G401 (cell line): ENCODE measurements at regions not wholly inside any gene's neighbourhood (a gene's known extent, or its start where the extent isn't known, plus 50 kb on each side); places are given as distances from the start of the nearest gene placed in this dataset.

Experiments used
- DNase-seq: peaks from one replicate; pipeline ENCODE4 v3.0.0-alpha.2; 2015; ENCODE audit warnings: low spot score
- in situ Hi-C: cut with HindIII; loops from 2 replicates; pipeline ENCODE4 v1.10.0; 2016; ENCODE audit warnings: low sequenced_read_pairs, mixed read lengths

DNA sequence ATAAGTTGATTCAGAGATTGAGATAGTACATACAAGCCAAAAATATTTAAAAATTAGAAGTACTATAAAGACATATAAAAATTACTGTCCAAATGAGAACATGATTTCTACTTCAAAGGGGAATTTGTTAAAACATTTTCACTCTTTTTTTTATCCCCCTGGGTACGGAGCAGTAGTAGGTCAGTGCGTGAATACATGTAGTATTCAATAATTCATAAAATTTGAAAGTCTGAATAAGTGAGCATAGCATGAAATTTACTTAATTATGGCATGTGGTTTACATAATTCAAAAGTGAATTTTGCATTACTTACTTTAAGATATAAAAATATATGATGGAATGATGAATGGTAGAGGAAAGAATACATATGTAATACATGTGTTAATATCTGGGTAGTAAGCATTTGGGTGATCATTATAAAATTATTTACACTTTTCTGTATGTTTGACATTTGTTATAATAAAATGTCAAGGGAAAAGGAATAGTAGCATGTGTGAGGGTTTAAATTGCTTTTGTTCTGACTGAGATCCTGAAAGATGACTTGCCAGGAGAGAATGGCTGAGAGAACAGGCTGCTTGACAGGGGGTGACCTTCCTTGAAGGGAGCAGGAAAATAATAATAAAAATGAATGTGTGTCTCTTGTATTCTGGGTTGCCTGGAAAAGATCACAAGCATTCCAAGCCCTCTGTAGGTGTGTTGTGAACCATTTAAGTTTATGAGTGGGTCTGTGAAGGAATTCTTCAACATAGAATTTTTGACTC is 1178.8 kb downstream of the ZPLD1 start:
- in situ Hi-C loops: no loop called here
- no peak for DNase-seq

DNA sequence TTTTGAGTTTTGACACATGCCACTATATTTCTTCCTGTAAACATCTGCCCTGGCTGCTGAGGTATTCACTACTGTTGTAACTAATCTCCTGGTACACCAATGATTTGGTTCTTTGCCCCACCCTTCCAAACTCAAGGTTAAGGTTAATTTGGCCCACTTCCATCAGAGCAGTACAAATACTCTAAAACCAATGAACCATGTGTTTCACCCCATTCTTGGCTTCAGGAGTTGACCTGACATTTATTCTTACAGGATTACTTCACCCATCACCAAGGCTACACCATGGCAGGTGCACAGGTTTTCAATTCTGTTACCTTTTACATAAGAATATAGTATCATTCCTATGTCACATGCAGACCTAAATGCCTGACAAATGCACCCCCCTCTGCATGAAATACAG is 1179.9 kb downstream of the ZPLD1 start:
- no peak for DNase-seq
- in situ Hi-C loops: no loop called here

DNA sequence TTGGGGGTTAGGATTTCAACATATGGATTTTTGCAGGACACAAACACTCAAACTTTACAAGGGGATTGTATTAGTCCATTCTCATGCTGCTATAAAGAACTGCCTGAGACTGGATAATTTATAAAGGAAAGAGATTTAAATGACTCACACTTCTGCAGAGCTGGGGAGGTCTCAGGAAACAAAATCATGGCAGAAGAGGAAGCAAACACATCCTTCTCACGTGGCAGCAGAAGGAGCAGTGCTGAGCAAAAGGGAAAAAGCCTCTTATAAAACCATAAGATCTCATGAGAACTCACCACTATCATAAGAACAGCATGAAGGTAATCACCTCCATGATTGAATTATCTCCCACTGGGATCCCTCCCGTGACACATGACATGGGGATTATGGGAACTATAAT is 1183.1 kb downstream of the ZPLD1 start:
- DNase-seq: no peak
- in situ Hi-C loops: no loop called here

DNA sequence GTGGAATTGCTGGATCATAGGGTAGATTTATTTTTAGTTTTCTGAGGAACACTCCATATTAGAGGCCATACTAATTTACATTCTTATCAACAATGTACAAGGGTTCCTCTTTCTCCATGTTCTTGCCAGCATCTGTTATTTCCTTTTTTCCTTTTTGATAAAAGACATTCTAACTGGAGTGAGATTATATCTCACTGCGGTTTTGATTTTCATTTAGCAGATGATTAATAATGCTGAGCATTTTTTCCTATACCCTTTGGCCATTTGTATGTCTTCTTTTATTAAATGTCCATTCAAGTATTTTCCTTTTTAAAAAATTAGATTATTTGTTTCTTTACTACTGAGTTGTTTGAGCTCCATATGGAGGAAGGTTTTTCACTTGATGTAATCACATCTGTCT is 1189.5 kb downstream of the ZPLD1 start:
- no peak for DNase-seq
- in situ Hi-C loops: no loop called here

DNA sequence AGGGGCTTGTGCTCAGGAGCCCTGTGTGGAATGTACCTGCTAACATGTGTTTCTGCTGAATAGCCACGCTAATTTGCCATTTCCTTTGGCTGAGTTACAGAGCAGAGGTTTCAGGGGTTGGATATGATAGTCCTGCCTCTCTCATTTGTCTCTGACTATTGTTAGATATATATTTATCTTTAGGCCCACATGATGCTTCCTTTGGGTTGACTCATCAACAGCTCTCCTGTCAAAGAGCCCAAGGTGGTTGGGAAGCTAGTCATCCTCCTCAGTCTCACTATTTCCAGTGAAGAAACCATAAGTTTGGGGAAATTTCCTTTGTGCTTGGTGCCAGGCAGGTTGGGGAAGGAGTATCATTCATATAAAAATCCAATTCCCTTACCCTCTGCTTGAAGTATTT is 1194.6 kb downstream of the ZPLD1 start:
- DNase-seq: no peak
- in situ Hi-C loops: no loop called here

DNA sequence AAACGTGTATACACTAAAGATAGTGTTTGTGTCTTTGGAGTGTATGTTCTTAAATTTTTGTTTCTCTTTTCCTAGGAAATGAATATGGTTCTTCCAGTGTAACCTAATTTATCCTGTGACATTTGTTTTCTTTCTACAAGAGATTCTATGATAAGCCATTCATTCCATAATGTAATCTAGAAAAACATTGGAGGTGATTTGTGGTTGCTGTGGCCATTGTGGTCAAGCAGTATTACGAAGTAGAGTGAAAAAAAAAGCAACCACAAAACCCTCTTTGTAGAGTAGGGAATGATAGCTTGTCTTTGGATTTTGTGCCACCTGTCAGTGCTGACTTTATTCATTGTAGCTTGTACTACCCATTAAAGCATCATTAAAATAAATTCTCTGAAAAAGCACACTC is 1209.6 kb downstream of the ZPLD1 start:
- no peak for DNase-seq
- in situ Hi-C loops: no loop called here

DNA sequence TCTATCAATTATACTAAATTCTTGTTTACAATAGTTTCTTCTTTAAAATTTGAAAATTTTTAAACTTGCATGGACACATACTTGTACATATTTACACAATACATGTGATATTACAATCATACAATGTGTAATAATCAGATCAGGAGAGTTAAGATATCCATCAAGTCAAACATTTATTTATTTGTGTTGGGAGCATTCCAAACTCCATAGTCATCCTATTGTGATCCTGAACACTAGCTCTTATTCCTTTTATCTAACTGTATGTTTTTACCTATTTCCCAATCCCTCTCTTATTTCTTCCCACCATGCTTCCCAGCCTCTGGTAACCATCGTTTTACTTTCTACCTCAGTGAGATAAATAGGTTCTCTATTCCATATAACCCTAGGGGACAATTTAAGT is 1219.2 kb downstream of the ZPLD1 start:
- in situ Hi-C loops: no loop called here
- DNase-seq: no peak

DNA sequence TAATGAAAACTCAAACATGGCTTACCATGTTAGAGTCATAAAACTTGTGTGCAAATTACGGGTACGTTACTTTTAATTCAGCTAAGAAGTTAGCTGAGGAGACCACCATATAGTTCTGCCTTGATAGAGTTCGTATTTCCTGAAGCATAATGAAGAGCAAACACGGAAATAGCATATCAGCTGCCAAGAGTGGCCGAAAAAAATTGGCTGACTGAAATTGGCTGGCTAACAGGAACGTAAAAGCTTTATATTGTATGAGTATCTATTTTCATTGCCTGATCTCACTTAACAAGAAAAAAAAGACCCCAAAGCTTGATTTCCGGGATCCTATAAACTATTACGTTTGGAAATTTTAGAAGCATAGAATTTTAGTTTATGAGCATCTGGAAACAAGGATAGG is 1222.9 kb downstream of the ZPLD1 start:
- in situ Hi-C loops: no loop called here
- DNase-seq: no peak

DNA sequence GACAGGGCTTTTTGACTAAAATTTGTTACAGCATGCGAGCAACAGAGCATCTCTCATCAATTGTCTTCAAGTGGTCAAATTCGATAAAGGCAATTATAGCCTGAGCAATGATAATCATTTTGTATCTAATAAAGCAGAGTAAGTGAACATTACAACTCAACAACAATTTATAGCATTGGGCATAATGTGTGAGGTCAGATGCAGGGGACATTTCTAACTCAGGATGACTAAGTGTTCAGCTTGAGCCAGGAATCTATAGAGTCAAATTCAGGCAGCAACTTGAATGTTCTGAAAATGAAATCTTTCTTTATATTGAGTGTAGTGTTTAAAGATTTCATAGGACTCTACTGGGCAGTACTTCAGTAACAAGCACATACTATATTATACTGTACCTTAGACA is 1226.0 kb downstream of the ZPLD1 start:
- no peak for DNase-seq
- in situ Hi-C loops: no loop called here

DNA sequence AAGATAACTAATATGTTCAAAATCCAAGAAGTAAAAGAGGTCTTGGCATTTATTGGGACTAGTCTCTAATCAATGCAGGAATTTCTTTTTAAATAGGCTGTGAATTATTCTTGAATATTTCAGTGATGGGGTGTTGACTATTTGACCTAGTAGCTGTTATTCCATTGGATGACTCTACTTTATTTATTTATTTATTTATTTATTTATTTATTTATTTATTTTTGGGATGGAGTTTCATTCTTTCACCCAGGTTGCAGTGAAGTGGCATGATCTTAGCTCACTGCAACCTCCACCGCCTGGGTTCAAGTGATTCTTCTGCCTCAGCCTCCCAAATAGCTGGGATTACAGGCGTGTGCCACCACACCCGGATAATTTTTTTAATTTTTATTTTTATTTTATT is 1227.8 kb downstream of the ZPLD1 start:
- no peak for DNase-seq

DNA sequence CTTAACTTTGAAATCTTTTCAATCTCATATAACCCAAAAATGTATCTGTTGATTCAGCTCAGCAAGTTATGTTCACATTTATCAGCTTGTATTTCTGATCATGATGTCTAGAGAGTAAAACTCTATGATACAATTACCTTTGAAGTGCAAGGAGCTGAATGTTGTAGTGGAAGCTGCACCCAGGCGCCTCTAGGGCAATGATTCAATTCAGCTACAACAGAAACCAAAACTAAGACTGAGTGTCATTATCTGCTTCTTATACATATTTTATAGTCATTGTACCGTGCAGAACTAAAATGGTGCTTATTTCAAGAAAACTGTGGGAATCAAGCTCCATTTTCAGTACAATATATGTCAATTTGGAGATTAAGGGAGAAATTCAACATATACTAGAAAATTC is 1237.5 kb downstream of the ZPLD1 start:
- DNase-seq: no peak
- in situ Hi-C loops: no loop called here

More for the DNA sequence above, 1227.8 kb downstream of the ZPLD1 start:
- in situ Hi-C loops: no loop called here

DNA sequence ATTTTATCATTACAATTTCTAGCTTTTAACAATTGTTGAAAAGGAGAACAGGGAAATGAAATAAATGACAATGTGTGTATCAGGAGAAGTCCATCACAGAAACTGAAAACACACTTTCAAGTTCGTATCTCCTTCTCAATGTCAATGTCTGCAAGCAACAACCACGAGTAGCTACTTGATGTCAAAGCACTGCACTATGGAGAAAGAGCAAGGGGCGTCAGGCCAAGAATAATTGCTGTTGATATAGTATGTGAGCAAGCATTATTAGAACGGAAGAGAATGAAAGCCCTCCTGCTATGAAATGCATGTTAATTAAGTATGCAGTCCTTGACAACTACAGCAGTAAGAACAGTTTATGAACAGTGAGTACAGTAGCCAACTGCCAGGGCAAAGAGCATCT is 1250.1 kb downstream of the ZPLD1 start:
- DNase-seq: no peak
- in situ Hi-C loops: no loop called here

DNA sequence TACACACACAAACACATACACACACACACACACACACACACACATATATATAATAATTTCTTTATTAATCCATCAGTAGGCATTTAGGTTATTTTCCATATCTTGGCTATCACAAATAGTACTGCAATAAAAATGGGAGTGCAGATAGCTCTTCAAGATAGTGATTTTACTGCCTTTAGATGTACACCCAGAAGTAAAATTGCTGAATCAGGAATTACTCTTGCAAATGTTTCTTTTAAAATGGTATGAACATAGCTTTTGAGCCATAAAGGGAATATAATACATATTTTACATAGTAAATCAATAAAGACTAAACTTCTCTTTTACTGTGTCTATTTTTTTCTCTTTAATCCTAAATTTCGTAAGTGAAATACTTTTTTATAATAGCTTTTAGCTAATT is 1251.1 kb downstream of the ZPLD1 start:
- in situ Hi-C loops: no loop called here
- no peak for DNase-seq

DNA sequence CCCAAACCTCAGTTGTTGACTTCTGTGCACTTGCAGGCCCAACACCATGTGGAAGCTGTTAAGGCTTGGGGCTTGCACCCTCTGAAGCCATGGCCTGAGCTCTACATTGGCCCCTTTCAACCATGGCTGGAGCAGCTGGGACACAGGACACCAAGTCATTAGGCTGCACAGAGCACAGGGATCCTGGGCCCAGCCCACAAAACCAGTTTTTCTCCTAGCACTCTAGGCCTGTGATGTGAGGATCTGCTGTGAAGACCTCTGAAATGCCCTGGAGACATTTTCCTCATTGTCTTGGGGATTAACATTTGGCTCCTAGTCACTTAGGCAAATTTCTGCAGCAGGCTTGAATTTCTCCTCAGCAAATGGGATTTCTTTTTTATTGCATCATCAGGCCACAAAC is 1255.7 kb downstream of the ZPLD1 start:
- in situ Hi-C loops: no loop called here
- DNase-seq: no peak

DNA sequence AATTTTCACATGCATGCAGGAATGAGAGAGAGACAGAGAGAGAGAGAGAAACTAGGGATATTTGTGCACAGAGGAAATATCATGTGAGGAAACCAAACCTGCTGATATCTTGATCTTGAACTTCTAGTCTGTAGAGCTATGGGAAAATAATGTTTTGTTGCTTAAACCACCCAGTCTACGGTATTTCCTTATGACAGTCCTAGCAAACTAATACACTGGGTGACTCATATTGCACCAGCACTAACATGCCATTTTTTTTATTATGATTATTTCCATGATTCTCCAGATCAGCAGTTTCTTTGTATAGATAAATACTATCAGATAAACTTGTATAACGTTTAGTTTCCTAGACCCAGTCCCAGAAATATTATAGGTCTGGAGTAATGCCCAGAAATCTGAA is 1259.0 kb downstream of the ZPLD1 start:
- in situ Hi-C loops: no loop called here
- DNase-seq: no peak

DNA sequence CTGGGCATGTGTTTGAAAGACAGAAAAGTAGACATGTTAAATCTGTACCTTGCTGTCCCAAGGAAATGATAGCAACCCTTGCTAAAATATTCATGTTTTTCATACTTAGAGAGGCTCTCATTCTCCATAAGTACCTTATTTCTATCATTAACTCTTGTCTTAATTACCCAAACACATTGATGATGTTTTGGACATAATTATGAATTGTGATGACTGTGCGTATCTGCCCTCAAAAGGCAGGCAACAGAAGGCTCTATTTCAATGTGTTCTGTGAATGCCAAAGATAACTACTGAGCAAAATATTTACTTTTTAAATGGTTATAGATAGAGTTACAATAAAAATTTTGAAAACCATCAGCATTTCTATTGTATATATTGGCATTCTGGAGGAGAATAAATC is 1263.8 kb downstream of the ZPLD1 start:
- no peak for DNase-seq
- in situ Hi-C loops: no loop called here

DNA sequence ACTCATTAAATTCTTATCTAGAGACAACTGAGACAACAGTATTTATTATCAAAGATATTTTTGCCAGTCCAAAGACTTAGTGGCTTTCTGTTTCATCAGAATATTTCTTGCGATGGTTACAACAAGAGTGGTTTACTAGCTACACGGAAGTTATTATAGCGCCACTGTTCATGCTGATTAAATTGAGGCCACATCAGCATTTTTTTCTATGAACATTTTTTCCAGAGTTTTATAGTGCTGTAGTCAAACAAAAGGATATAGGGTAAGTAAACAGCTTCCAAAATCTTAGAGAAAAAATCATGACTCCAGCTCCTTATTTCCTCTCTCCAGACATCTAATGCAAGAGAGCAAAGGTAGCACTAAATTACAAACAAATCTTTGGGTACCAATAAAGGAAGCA is 1264.4 kb downstream of the ZPLD1 start:
- DNase-seq: no peak
- in situ Hi-C loops: no loop called here

DNA sequence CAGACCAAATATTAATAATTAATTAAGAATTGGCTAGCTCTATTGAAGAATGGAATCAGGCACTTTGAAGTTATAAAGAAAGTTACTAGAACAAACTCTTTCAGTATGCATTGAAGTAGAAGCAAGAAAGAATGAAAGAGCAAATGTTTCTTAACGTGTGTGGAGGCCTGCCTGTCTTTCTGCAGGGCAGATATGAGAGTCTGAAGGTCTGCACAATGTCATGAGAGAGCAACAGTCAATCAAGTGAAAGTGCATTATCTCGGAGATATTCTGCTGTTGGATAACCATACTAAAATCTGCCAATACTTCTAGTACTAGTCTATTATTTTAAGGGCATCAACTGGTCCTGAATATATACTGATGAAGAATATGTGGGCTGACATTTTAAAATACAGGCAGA is 1270.8 kb downstream of the ZPLD1 start:
- in situ Hi-C loops: no loop called here
- no peak for DNase-seq

DNA sequence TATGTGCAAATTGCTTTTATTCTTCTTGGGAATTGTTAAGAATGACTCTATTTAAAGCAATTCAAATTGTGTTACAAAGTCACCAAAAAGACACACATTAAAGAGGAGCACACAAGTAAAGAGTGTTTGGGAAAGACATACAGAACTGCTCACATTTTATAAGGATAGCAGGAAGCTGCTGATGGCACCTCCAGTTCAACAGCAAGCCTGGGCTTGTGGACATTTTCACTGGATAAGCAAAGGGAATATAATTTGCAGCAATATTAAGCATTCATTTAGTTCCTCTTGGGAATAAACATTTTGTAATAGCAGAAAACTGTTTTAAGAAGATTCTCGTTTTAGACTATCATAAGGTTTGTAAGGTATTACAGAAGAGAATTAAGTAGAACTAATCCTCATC is 1271.9 kb downstream of the ZPLD1 start:
- in situ Hi-C loops: no loop called here
- no peak for DNase-seq

DNA sequence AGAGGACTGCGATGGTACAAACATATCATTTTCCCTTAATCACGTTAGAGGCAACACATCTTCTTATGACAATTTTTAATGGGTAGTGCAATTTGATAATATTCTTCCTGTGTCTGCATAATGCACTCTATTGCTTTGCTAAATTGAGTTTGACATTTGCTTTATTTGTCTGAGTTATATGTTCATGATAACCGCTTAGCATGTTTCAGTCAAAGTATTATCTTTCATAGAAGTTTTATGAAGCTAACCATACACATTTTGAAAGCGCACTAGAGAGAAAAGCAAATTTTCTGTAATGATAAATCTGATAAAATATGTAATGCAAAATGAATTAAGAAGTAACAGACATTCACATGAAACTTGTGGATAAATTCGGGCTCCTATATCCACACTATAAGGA is 1276.9 kb downstream of the ZPLD1 start:
- in situ Hi-C loops: no loop called here
- no peak for DNase-seq

DNA sequence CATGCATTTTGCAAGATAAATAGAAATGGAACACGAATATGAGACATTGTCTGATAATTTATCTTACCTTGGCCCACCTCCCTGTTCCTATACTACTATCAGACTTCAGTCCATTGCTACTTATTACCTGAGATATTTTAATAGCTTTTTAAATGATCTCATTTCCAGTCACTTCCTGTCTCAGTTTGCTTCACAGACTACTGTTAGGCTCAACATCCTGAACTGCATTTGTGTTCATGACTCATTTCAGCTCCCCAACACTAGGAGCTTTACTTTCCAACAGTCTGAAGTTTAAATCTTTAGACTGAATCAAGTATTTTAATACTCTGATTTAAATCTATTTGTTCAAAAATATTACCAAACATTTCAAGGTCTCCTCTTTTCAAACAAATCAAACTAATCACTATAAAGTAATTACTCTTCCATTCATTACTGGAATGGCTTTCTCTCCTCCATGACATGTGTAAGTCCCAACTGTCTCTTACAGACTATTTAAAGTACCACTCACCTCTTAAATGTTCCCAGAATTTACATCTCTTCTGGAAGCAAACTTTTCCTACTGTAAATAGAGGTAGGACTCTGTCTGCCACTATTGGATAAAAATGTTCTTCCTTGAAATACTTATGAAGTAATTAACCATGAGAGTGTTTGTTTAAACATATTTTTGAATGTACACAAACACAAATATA is 1277.6 kb downstream of the ZPLD1 start:
- in situ Hi-C loops: no loop called here
- DNase-seq: no peak
